SH-SY5Y (cell line): ENCODE measurements at regions not wholly inside any gene's neighbourhood (a gene's known extent, or its start where the extent isn't known, plus 50 kb on each side); places are given as distances from the start of the nearest gene placed in this dataset.

Experiments used
- GATA2 ChIP-seq: IDR thresholded peaks from 2 replicates; pipeline ENCODE4 v1.6.1; 2011; ENCODE audit warnings: mild to moderate bottlenecking, low read depth, low read length
- GATA3 ChIP-seq: IDR thresholded peaks from 2 replicates; pipeline ENCODE4 v1.6.1; 2011; ENCODE audit warnings: low read depth, mild to moderate bottlenecking, low read length, moderate library complexity

GRCh38 chr7:25409897-25410636, 181.8 kb upstream of the NPVF start:
- no peak for TF ChIP-seq GATA2
- no peak for TF ChIP-seq GATA3
